Retinal pigment epithelial cell (primary cell): ENCODE measurements at regions not wholly inside any gene's neighbourhood (a gene's known extent, or its start where the extent isn't known, plus 50 kb on each side); places are given as distances from the start of the nearest gene placed in this dataset.

Experiments used
- DNase-seq: peaks from one replicate; pipeline ENCODE4 v3.0.0-alpha.2; 2010; ENCODE audit warnings: low read depth
- H3K4me3 ChIP-seq: 2 replicates; pipeline ENCODE4 v1.5.1; 2011; ENCODE audit warnings: mild to moderate bottlenecking, low read length, control low read depth, moderate library complexity
- TF ChIP-seq, protein P1 (sequence below): conservative IDR thresholded peaks from 2 replicates; pipeline ENCODE4 v1.5.1; 2011; ENCODE audit warnings: low read depth, low read length, control low read depth, inconsistent platforms

GRCh38 chr6:66772800-66773199, 1065.8 kb upstream of the EYS start:
- TF ChIP-seq, protein P1, sequence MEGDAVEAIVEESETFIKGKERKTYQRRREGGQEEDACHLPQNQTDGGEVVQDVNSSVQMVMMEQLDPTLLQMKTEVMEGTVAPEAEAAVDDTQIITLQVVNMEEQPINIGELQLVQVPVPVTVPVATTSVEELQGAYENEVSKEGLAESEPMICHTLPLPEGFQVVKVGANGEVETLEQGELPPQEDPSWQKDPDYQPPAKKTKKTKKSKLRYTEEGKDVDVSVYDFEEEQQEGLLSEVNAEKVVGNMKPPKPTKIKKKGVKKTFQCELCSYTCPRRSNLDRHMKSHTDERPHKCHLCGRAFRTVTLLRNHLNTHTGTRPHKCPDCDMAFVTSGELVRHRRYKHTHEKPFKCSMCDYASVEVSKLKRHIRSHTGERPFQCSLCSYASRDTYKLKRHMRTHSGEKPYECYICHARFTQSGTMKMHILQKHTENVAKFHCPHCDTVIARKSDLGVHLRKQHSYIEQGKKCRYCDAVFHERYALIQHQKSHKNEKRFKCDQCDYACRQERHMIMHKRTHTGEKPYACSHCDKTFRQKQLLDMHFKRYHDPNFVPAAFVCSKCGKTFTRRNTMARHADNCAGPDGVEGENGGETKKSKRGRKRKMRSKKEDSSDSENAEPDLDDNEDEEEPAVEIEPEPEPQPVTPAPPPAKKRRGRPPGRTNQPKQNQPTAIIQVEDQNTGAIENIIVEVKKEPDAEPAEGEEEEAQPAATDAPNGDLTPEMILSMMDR, result no peak

GRCh38 chr6:66771626-66772025, 1064.6 kb upstream of the EYS start:
- no peak for DNase-seq
- no peak overlapping the region for H3K4me3 ChIP-seq
- TF ChIP-seq, protein P1, result no peak

More at GRCh38 chr6:66772800-66773199, 1065.8 kb upstream of the EYS start:
- DNase-seq, result peak; percentile 63
- no peak overlapping the region for H3K4me3 ChIP-seq

DNA sequence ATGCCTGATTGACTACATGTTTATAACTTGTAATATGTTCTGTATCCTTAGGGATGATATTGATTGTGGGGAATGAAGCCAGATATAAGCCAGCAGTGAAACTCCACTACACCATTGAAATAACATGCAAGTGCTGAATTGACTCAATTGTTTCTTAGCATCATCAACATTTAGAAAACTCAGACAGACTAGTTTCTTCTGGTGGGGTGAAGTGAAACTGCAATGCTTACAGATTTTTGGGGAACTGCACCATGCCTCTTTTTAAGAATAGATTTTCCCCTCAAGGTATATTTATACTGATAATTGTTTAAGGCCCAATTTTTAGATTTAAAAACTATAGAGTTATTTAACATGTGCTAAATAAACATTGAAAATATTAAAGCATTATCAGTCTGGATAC, 1044.6 kb upstream of the EYS start:
- no peak for DNase-seq
- TF ChIP-seq, protein P1, result no peak
- no peak overlapping the region for H3K4me3 ChIP-seq

DNA sequence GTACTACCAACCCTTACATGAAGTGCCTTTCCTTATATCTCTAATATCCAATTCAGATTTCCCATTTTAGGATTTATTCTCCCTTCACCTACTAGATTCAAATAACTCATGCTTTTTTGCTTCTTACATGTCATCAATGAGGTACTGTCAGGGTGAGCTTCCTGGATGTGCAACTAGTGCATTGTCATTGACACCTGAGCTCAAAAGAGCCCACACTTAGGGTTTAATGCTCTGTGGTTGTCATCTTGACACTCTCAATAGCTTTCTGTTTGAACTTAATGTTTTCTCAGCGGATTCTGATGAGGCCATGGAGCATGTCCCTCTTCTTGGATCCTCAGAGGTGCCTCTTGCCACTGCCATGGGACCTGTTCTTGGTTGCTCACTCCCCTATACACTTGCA, 1033.3 kb upstream of the EYS start:
- no peak for DNase-seq
- no peak overlapping the region for H3K4me3 ChIP-seq
- TF ChIP-seq, protein P1, result no peak

DNA sequence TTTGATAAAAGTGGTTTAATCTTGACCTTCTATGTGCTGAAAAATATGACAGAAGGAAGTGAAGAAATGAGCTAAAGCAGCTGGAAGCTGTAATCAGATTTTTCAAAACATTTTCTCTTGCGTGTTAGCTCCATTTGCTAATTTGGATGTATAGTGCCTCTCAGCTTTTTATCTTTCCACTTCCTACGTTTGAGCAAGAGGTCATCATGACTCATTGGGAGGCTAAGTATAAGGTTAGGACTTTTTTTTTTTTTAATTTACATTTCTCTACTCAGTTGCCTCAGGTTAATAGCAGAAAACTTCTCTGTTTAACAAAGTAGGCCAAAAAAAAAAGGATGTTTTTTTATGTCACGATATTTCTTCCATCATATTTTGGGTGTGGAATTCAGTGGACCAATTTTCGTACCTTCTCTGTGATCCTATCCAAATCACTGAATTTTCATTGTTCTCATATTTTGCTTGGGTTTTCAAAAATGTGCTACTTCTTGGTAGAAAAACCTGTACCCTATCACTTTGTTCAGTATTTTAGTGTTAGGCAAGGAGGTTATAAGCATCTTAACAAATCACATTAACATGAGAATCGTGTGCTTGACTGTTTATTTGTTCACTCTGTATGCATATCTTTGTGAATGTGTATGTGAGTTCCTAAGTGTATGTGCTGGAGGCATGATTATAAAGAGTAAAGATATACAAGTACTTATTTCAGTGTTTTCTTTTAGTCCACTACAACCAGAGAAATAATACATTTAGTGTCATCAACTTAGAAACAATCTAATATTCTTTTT, 1028.3 kb upstream of the EYS start:
- TF ChIP-seq, protein P1, result no peak
- H3K4me3 ChIP-seq, result no peak overlapping the region
- peak; percentile 6 for DNase-seq

- no peak for DNase-seq
- TF ChIP-seq, protein P1, result no peak
Observed at GRCh38 chr6:66731310-66731709, 1024.3 kb upstream of the EYS start.

GRCh38 chr6:66725670-66726069, 1018.6 kb upstream of the EYS start:
- TF ChIP-seq, protein P1, result no peak
- no peak for DNase-seq
- no peak overlapping the region for H3K4me3 ChIP-seq

More at GRCh38 chr6:66731310-66731709, 1024.3 kb upstream of the EYS start:
- no peak overlapping the region for H3K4me3 ChIP-seq
